GM12878 (cell line): ENCODE measurements at regions not wholly inside any gene's neighbourhood (a gene's known extent, or its start where the extent isn't known, plus 50 kb on each side); places are given as distances from the start of the nearest gene placed in this dataset.

Source experiments
- ATAC-seq: fragments of 200-7000 bp; cut with Tn5 transposase; 3 replicates; pipeline ENCODE4 v1.9.1; 2020; ENCODE audit warnings: mild to moderate bottlenecking, moderate library complexity
- BruUV-seq: library from RNA; stranded (reverse); fragments of 400-500 nt; replicated peaks from 2 replicates; lab custom pipeline; 2021; lab: Mats Ljungman, UMichigan
- CTCF ChIA-PET: fragments of 300-600 bp; sonication (Branson Sonifier 250); formaldehyde crosslinking; extraction: SDS; loops from one replicate; lab custom pipeline; 2021; ENCODE audit warnings: inconsistent platforms; lab: Yijun Ruan, JAX
- POLR2A ChIA-PET: fragments of 350-600 bp; formaldehyde crosslinking; extraction: SDS; loops from one replicate; lab custom pipeline; 2021; ENCODE audit warnings: inconsistent platforms; lab: Charles Lee
- RAD21 ChIA-PET: fragments of 300-600 bp; sonication (Branson Sonifier 250); formaldehyde crosslinking; loops from one replicate; lab custom pipeline; 2023; ENCODE audit warnings: antibody characterized with exemption; ENCODE audit not compliant: unreplicated experiment; lab: Charles Lee
- SMC1A ChIA-PET: fragments of 300-600 bp; sonication (Branson Sonifier 250); formaldehyde crosslinking; loops from one replicate; lab custom pipeline; 2023; ENCODE audit not compliant: unreplicated experiment, uncharacterized antibody; lab: Charles Lee
- DNase-seq: peaks from one replicate; pipeline ENCODE4 v3.0.0-alpha.2; 2011; ENCODE audit warnings: low read depth, low spot score
- FAIRE-seq: peaks from 3 replicates; lab custom pipeline; 2011; peaks lifted over from hg19 to GRCh38; lab: Jason Lieb, UNC
- H2AFZ ChIP-seq: 2 replicates; pipeline ENCODE4 v1.6.0; 2011; ENCODE audit warnings: low read depth, low read length, control low read depth; ENCODE audit not compliant: control insufficient read depth
- H3K27ac ChIP-seq: 2 replicates; pipeline ENCODE4 v1.5.1; 2011; ENCODE audit warnings: control low read depth; ENCODE audit not compliant: control insufficient read depth, insufficient read depth
- H3K27me3 ChIP-seq, 2 experiments: replicated peaks in 1 of 2; 2 replicates each; pipeline versions ENCODE4 v1.6.0 to v1.6.1; 2011; ENCODE audit warnings: low read length in 1 of 2; ENCODE audit not compliant: control insufficient read depth in 2 of 2, insufficient read depth in 2 of 2
- H3K36me3 ChIP-seq, 2 experiments: 2 replicates each; pipeline ENCODE4 v1.5.1; 2011; ENCODE audit warnings: low read length in 1 of 2; ENCODE audit not compliant: control insufficient read depth in 2 of 2, insufficient read depth in 2 of 2
- H3K4me1 ChIP-seq: 2 replicates; pipeline ENCODE4 v1.6.1; 2011; ENCODE audit warnings: mild to moderate bottlenecking, low read length, moderate library complexity, mixed read lengths; ENCODE audit not compliant: control insufficient read depth, insufficient read depth
- H3K4me2 ChIP-seq: 2 replicates; pipeline ENCODE4 v1.6.0; 2011; ENCODE audit warnings: control low read depth; ENCODE audit not compliant: control insufficient read depth, insufficient read depth
- H3K4me3 ChIP-seq: fragments of 200-600 bp; sonication (generic); 2 replicates; pipeline ENCODE4 v1.5.1; 2016
- H3K79me2 ChIP-seq: 2 replicates; pipeline ENCODE4 v1.6.0; 2011; ENCODE audit warnings: low read length; ENCODE audit not compliant: control insufficient read depth, insufficient read depth
- H3K9ac ChIP-seq: 2 replicates; pipeline ENCODE4 v1.8.0; 2011; ENCODE audit warnings: low read length, control low read depth, mixed read lengths; ENCODE audit not compliant: control insufficient read depth, insufficient read depth
- H3K9me3 ChIP-seq: replicated peaks from 3 replicates; pipeline ENCODE4 v1.5.1; 2011; ENCODE audit warnings: mild to moderate bottlenecking, low read length; ENCODE audit not compliant: control insufficient read depth, insufficient read depth
- H4K20me1 ChIP-seq: 2 replicates; pipeline ENCODE4 v1.6.0; 2011; ENCODE audit not compliant: control insufficient read depth, insufficient read depth
- BCLAF1 ChIP-seq: fragments of 450-650 bp; IDR thresholded peaks from 2 replicates; pipeline ENCODE4 v1.6.1; 2017; ENCODE audit warnings: antibody characterized with exemption, mild to moderate bottlenecking, moderate library complexity
- MXI1 ChIP-seq: fragments of 150-350 bp; IDR thresholded peaks from 2 replicates; pipeline ENCODE4 v1.6.1; 2011; ENCODE audit warnings: low read depth, mild to moderate bottlenecking, inconsistent platforms, low read length, improper control_type of control experiment
- MYB ChIP-seq: fragments of 150-350 bp; IDR thresholded peaks from 2 replicates; pipeline ENCODE4 v1.6.1; 2014; ENCODE audit warnings: mild to moderate bottlenecking, low read depth, low read length, borderline replicate concordance
- RBBP5 ChIP-seq: fragments of 200-600 bp; sonication (generic); conservative IDR thresholded peaks from 2 replicates; pipeline ENCODE4 v1.6.1; 2016
- SMARCA5 ChIP-seq: fragments of 450-650 bp; IDR thresholded peaks from 2 replicates; pipeline ENCODE4 v1.6.1; 2017; ENCODE audit warnings: mild to moderate bottlenecking
- SPI1 ChIP-seq: IDR thresholded peaks from 2 replicates; pipeline ENCODE4 v1.6.1; 2011; ENCODE audit warnings: low read depth, mild to moderate bottlenecking, low read length, moderate library complexity, borderline replicate concordance; ENCODE audit not compliant: insufficient read depth
- TCF3 ChIP-seq: IDR thresholded peaks from 2 replicates; pipeline ENCODE4 v1.6.1; 2012; ENCODE audit warnings: low read depth, mild to moderate bottlenecking, low read length, borderline replicate concordance; ENCODE audit not compliant: insufficient read depth
- WGBS: methylation state at CpG from one replicate; pipeline ENCODE4 v1.1.6; 2016; ENCODE audit warnings: low lambda C conversion rate; ENCODE audit not compliant: insufficient replicate concordance, insufficient coverage; ENCODE audit errors: missing lambda C conversion rate; 5-methylcytosine and 5-hydroxymethylcytosine counted together
- in situ Hi-C: fragments of 300-500 bp; cut with MboI; formaldehyde crosslinking; loops from 9 replicates; pipeline ENCODE4 v1.14.3; 2018; ENCODE audit warnings: mixed read lengths
- intact Hi-C: fragments of 100-400 bp; cut with micrococcal nuclease; formaldehyde crosslinking; loops from one replicate; pipeline ENCODE4 v1.14.2; 2022; ENCODE audit not compliant: unreplicated experiment

GRCh38 chr18:22307528-22307927, 110.2 kb downstream of the CTAGE1 start:
- 7% methylated on average over 2 of the region's 2 CpGs for WGBS
- no peaks in the 10 kb centered on the region for H3K9me3 ChIP-seq

More at GRCh38 chr18:22307528-22307927, 110.2 kb downstream of the CTAGE1 start:
- Histone ChIP-seq H3K27ac (no peak overlapping the region), H3K79me2 (no peaks in the 10 kb centered on the region), H3K9ac (no peak overlapping the region), H3K4me1 (no peaks in the 10 kb centered on the region), H2AFZ (no peak overlapping the region), H4K20me1 (no peaks in the 10 kb centered on the region), H3K4me3 (no peak overlapping the region), H3K27me3 (peaks cover 0 to 1% of the 10 kb centered on the region in 2 experiments; a peak in 1 of 4 replicates), H3K36me3 (no peaks in the 10 kb centered on the region), H3K4me2 (no peak overlapping the region)
- TF ChIP-seq MXI1 (no peak), MYB (no peak), SPI1 (peak; percentile 72; the same call in 1 of the 2 replicates), RBBP5 (no peak), SMARCA5 (no peak), BCLAF1 (no peak), TCF3 (no peak)
- ATAC-seq: no peak
- intact Hi-C loops (no loop called here), in situ Hi-C loops (no loop called here)
- ChIA-PET POLR2A (no interaction called here), CTCF (no interaction called here), SMC1A (no interaction called here), RAD21 (no interaction called here)
- DNase-seq: no peak
- no peak for FAIRE-seq
- no TSS peak for BruUV-seq
